Ectodermal cell (in vitro differentiated cells): ENCODE measurements at regions not wholly inside any gene's neighbourhood (a gene's known extent, or its start where the extent isn't known, plus 50 kb on each side); places are given as distances from the start of the nearest gene placed in this dataset.

Experiments used
- H3K27ac ChIP-seq: 2 replicates; pipeline ENCODE4 v1.7.0; 2013; ENCODE audit warnings: mild to moderate bottlenecking, low read depth, low read length; ENCODE audit not compliant: insufficient read depth, poor library complexity, severe bottlenecking
- H3K27me3 ChIP-seq: 2 replicates; pipeline ENCODE4 v1.7.0; 2013; ENCODE audit warnings: mild to moderate bottlenecking, low read length; ENCODE audit not compliant: insufficient read depth, control insufficient read depth, poor library complexity, severe bottlenecking
- H3K36me3 ChIP-seq: one replicate; pipeline ENCODE4 v1.7.0; 2013; ENCODE audit warnings: low read length; ENCODE audit not compliant: control insufficient read depth, insufficient read depth
- H3K4me1 ChIP-seq: one replicate; pipeline ENCODE4 v1.7.0; 2013; ENCODE audit warnings: low read length; ENCODE audit not compliant: control insufficient read depth, insufficient read depth
- H3K4me3 ChIP-seq: 2 replicates; pipeline ENCODE4 v1.7.0; 2013; ENCODE audit warnings: low read depth, low read length, control low read depth; ENCODE audit not compliant: insufficient read depth
- H3K9me3 ChIP-seq: 2 replicates; pipeline ENCODE4 v1.7.0; 2013; ENCODE audit warnings: mild to moderate bottlenecking, low read length, moderate library complexity; ENCODE audit not compliant: control insufficient read depth
- WGBS, 2 experiments: methylation state at CpG; one replicate each; pipeline ENCODE4 v1.1.7; 2013; ENCODE audit warnings: missing lambda C conversion rate in 2 of 2; 5-methylcytosine and 5-hydroxymethylcytosine counted together

GRCh38 chr17:72497915-72498314 lies 377.1 kb downstream of the SOX9 start:
- no peaks in the 10 kb centered on the region for H3K27me3 ChIP-seq
- WGBS, 2 experiments = 91 to 92% methylated on average over 3 of the region's 3 CpGs
- H3K4me3 ChIP-seq = no peak overlapping the region
- H3K4me1 ChIP-seq = no peaks in the 10 kb centered on the region
- H3K36me3 ChIP-seq = no peaks in the 10 kb centered on the region
- no peak overlapping the region for H3K27ac ChIP-seq
- H3K9me3 ChIP-seq = no peaks in the 10 kb centered on the region

- Histone ChIP-seq H3K36me3 (no peaks in the 10 kb centered on the region), H3K9me3 (no peaks in the 10 kb centered on the region), H3K27ac (no peak overlapping the region), H3K4me3 (no peak overlapping the region), H3K4me1 (no peaks in the 10 kb centered on the region), H3K27me3 (no peaks in the 10 kb centered on the region)
- WGBS, 2 experiments = 86 to 91% methylated on average over 4 of the region's 4 CpGs
These were observed 377.8 kb downstream of the SOX9 start for GRCh38 chr17:72498364-72499210.

- Histone ChIP-seq H3K9me3 (no peaks in the 10 kb centered on the region), H3K27ac (no peak overlapping the region), H3K4me1 (no peaks in the 10 kb centered on the region), H3K36me3 (no peaks in the 10 kb centered on the region), H3K27me3 (no peaks in the 10 kb centered on the region), H3K4me3 (no peak overlapping the region)
- WGBS, 2 experiments = 77 to 78% methylated on average over 28 of the region's 28 CpGs
These were observed 380.9 kb downstream of the SOX9 start for GRCh38 chr17:72501404-72502370.

GRCh38 chr17:72502371-72503341 lies 381.8 kb downstream of the SOX9 start:
- no peaks in the 10 kb centered on the region for H3K4me1 ChIP-seq
- WGBS, 2 experiments = 84 to 87% methylated on average over 19 of the region's 19 CpGs
- no peak overlapping the region for H3K4me3 ChIP-seq
- no peaks in the 10 kb centered on the region for H3K27me3 ChIP-seq
- H3K36me3 ChIP-seq = no peaks in the 10 kb centered on the region
- no peak overlapping the region for H3K27ac ChIP-seq
- H3K9me3 ChIP-seq = no peaks in the 10 kb centered on the region

GRCh38 chr17:72503556-72503955 lies 382.7 kb downstream of the SOX9 start:
- H3K27me3 ChIP-seq = no peaks in the 10 kb centered on the region
- H3K4me3 ChIP-seq = no peak overlapping the region
- H3K9me3 ChIP-seq = no peaks in the 10 kb centered on the region
- WGBS, 2 experiments = 93 to 95% methylated on average over 5 to 6 of the region's 6 CpGs
- H3K36me3 ChIP-seq = no peaks in the 10 kb centered on the region
- no peaks in the 10 kb centered on the region for H3K4me1 ChIP-seq
- H3K27ac ChIP-seq = no peak overlapping the region

- Histone ChIP-seq H3K27ac (no peak overlapping the region), H3K36me3 (no peaks in the 10 kb centered on the region), H3K4me3 (no peak overlapping the region), H3K27me3 (no peaks in the 10 kb centered on the region), H3K4me1 (peaks cover under 1% of the 10 kb centered on the region), H3K9me3 (no peaks in the 10 kb centered on the region)
- WGBS, 2 experiments = 91% methylated on average over 4 of the region's 4 CpGs
These were observed 384.0 kb downstream of the SOX9 start for GRCh38 chr17:72504783-72505182.

GRCh38 chr17:72506773-72507172 lies 386.0 kb downstream of the SOX9 start:
- no peaks in the 10 kb centered on the region for H3K36me3 ChIP-seq
- 92% methylated on average over 12 of the region's 12 CpGs for WGBS, 2 experiments
- no peaks in the 10 kb centered on the region for H3K9me3 ChIP-seq
- H3K4me1 ChIP-seq = peaks cover 16% of the 10 kb centered on the region
- H3K27me3 ChIP-seq = no peaks in the 10 kb centered on the region
- no peak overlapping the region for H3K4me3 ChIP-seq
- H3K27ac ChIP-seq = no peak overlapping the region

- Histone ChIP-seq H3K36me3 (no peaks in the 10 kb centered on the region), H3K4me3 (no peak overlapping the region), H3K9me3 (no peaks in the 10 kb centered on the region), H3K27me3 (no peaks in the 10 kb centered on the region), H3K27ac (no peak overlapping the region), H3K4me1 (peaks cover 16% of the 10 kb centered on the region)
- 80 to 85% methylated on average over 7 of the region's 7 CpGs for WGBS, 2 experiments
These were observed 386.6 kb downstream of the SOX9 start for GRCh38 chr17:72507370-72507769.

GRCh38 chr17:72510351-72511016 lies 389.7 kb downstream of the SOX9 start:
- 42 to 95% methylated on average over 1 to 3 of the region's 3 CpGs for WGBS, 2 experiments
- Histone ChIP-seq H3K36me3 (no peaks in the 10 kb centered on the region), H3K4me1 (peaks cover 26% of the 10 kb centered on the region), H3K9me3 (no peaks in the 10 kb centered on the region), H3K4me3 (no peak overlapping the region), H3K27me3 (no peaks in the 10 kb centered on the region), H3K27ac (no peak overlapping the region)
